ENCODE measurements at regions not wholly inside any gene's neighbourhood (a gene's known extent, or its start where the extent isn't known, plus 50 kb on each side); places are given as distances from the start of the nearest gene placed in this dataset.
"Not testable (repeated sequence)": the region's sequence is repeated elsewhere in the genome, so short reads cannot be mapped to it uniquely, and the experiment has no call there.

- Histone ChIP-seq H3K4me1 (ENCODE audit: insufficient read depth, insufficient read length) (no peaks in the 10 kb centered on the region), H3K27me3 (ENCODE audit: insufficient read depth, insufficient read length) (no peaks in the 10 kb centered on the region)
These were observed 147.6 kb upstream of the BARHL2 start for GRCh38 chr1:90864681-90865080.

GRCh38 chr1:90862782-90863181, 145.7 kb upstream of the BARHL2 start:
- no peak for TF ChIP-seq SUZ12 (IDR thresholded peaks at IDR 0.05; ENCODE audit: extremely low read depth, insufficient read depth, insufficient read length)
- TF ChIP-seq YY1 (IDR thresholded peaks at IDR 0.05; ENCODE audit: insufficient read depth, insufficient read length): no peak
- TF ChIP-seq ZNF274 (IDR thresholded peaks at IDR 0.05; ENCODE audit: low read depth, low read length): no peak
- Histone ChIP-seq H3K9me3 (ENCODE audit: insufficient read depth, low read length) (peaks cover 10% of the 10 kb centered on the region; the same call in 1 of the 2 replicates), H3K4me3 (ENCODE audit: insufficient read length, low read depth) (no peak overlapping the region), H3K36me3 (ENCODE audit: insufficient read depth, insufficient read length, low read length) (no peaks in the 10 kb centered on the region), H3K4me1 (ENCODE audit: insufficient read depth, insufficient read length) (no peaks in the 10 kb centered on the region), H3K27me3 (ENCODE audit: insufficient read depth, insufficient read length) (no peaks in the 10 kb centered on the region), H3K9ac (ENCODE audit: insufficient read length, low read depth) (no peak overlapping the region)
- no peak for DNase-seq (ENCODE audit: low read depth, low spot score)

More at GRCh38 chr1:90864681-90865080, 147.6 kb upstream of the BARHL2 start:
- Histone ChIP-seq H3K9me3 (ENCODE audit: insufficient read depth, low read length) (peaks cover 10% of the 10 kb centered on the region; the same call in 1 of the 2 replicates), H3K9ac (ENCODE audit: insufficient read length, low read depth) (no peak overlapping the region), H3K36me3 (ENCODE audit: insufficient read depth, insufficient read length, low read length) (no peaks in the 10 kb centered on the region), H3K4me3 (ENCODE audit: insufficient read length, low read depth) (no peak overlapping the region)
- no peak for TF ChIP-seq ZNF274 (IDR thresholded peaks at IDR 0.05; ENCODE audit: low read depth, low read length)
- no peak for TF ChIP-seq YY1 (IDR thresholded peaks at IDR 0.05; ENCODE audit: insufficient read depth, insufficient read length)
- TF ChIP-seq SUZ12 (IDR thresholded peaks at IDR 0.05; ENCODE audit: extremely low read depth, insufficient read depth, insufficient read length): no peak
- DNase-seq (ENCODE audit: low read depth, low spot score): no peak

- not testable (repeated sequence) for DNase-seq (ENCODE audit: low read depth, low spot score); H3K27me3 ChIP-seq (ENCODE audit: insufficient read depth, insufficient read length); H3K4me1 ChIP-seq (ENCODE audit: insufficient read depth, insufficient read length); H3K9me3 ChIP-seq (ENCODE audit: insufficient read depth, low read length); H3K4me3 ChIP-seq (ENCODE audit: insufficient read length, low read depth); H3K9ac ChIP-seq (ENCODE audit: insufficient read length, low read depth); H3K36me3 ChIP-seq (ENCODE audit: insufficient read depth, insufficient read length, low read length)
These were observed 144.3 kb upstream of the BARHL2 start for GRCh38 chr1:90861421-90861820.

- no peak for DNase-seq (ENCODE audit: low read depth, low spot score)
- Histone ChIP-seq H3K4me1 (ENCODE audit: insufficient read depth, insufficient read length) (peaks cover 2% of the 10 kb centered on the region), H3K27me3 (ENCODE audit: insufficient read depth, insufficient read length) (peaks cover 16% of the 10 kb centered on the region), H3K9ac (ENCODE audit: insufficient read length, low read depth) (no peak overlapping the region), H3K36me3 (ENCODE audit: insufficient read depth, insufficient read length, low read length) (no peaks in the 10 kb centered on the region), H3K9me3 (ENCODE audit: insufficient read depth, low read length) (peaks cover 5% of the 10 kb centered on the region; the same call in 1 of the 2 replicates), H3K4me3 (ENCODE audit: insufficient read length, low read depth) (no peak overlapping the region)
- TF ChIP-seq SUZ12 (IDR thresholded peaks at IDR 0.05; ENCODE audit: extremely low read depth, insufficient read depth, insufficient read length) (no peak), ZNF274 (IDR thresholded peaks at IDR 0.05; ENCODE audit: low read depth, low read length) (no peak), YY1 (IDR thresholded peaks at IDR 0.05; ENCODE audit: insufficient read depth, insufficient read length) (no peak)
These were observed 139.4 kb upstream of the BARHL2 start for GRCh38 chr1:90856463-90857007.

GRCh38 chr1:90854397-90854924, 137.4 kb upstream of the BARHL2 start:
- H3K27me3 ChIP-seq (ENCODE audit: insufficient read depth, insufficient read length): peaks cover 21% of the 10 kb centered on the region
- no peak overlapping the region for H3K4me3 ChIP-seq (ENCODE audit: insufficient read length, low read depth)
- no peaks in the 10 kb centered on the region for H3K9me3 ChIP-seq (ENCODE audit: insufficient read depth, low read length)
- no peak for TF ChIP-seq ZNF274 (IDR thresholded peaks at IDR 0.05; ENCODE audit: low read depth, low read length)
- no peak for TF ChIP-seq YY1 (IDR thresholded peaks at IDR 0.05; ENCODE audit: insufficient read depth, insufficient read length)
- TF ChIP-seq SUZ12 (IDR thresholded peaks at IDR 0.05; ENCODE audit: extremely low read depth, insufficient read depth, insufficient read length): no peak
- DNase-seq (ENCODE audit: low read depth, low spot score): no peak
- no peaks in the 10 kb centered on the region for H3K36me3 ChIP-seq (ENCODE audit: insufficient read depth, insufficient read length, low read length)
- H3K9ac ChIP-seq (ENCODE audit: insufficient read length, low read depth): no peak overlapping the region
- H3K4me1 ChIP-seq (ENCODE audit: insufficient read depth, insufficient read length): peaks cover 2% of the 10 kb centered on the region

GRCh38 chr1:90851711-90852050, 134.6 kb upstream of the BARHL2 start:
- Histone ChIP-seq H3K36me3 (ENCODE audit: insufficient read depth, insufficient read length, low read length) (peaks cover 2% of the 10 kb centered on the region), H3K27me3 (ENCODE audit: insufficient read depth, insufficient read length) (peaks cover 21% of the 10 kb centered on the region), H3K4me3 (ENCODE audit: insufficient read length, low read depth) (peak overlapping the region; percentile 30), H3K9ac (ENCODE audit: insufficient read length, low read depth) (peak overlapping the region; percentile 33), H3K4me1 (ENCODE audit: insufficient read depth, insufficient read length) (peaks cover 2% of the 10 kb centered on the region), H3K9me3 (ENCODE audit: insufficient read depth, low read length) (no peaks in the 10 kb centered on the region)
- DNase-seq (ENCODE audit: low read depth, low spot score): no peak
- TF ChIP-seq ZNF274 (IDR thresholded peaks at IDR 0.05; ENCODE audit: low read depth, low read length): no peak
- TF ChIP-seq YY1 (IDR thresholded peaks at IDR 0.05; ENCODE audit: insufficient read depth, insufficient read length): no peak
- no peak for TF ChIP-seq SUZ12 (IDR thresholded peaks at IDR 0.05; ENCODE audit: extremely low read depth, insufficient read depth, insufficient read length)

GRCh38 chr1:90850898-90851710, 134.0 kb upstream of the BARHL2 start:
- TF ChIP-seq ZNF274 (IDR thresholded peaks at IDR 0.05; ENCODE audit: low read depth, low read length): no peak
- TF ChIP-seq SUZ12 (IDR thresholded peaks at IDR 0.05; ENCODE audit: extremely low read depth, insufficient read depth, insufficient read length): no peak
- no peak for TF ChIP-seq YY1 (IDR thresholded peaks at IDR 0.05; ENCODE audit: insufficient read depth, insufficient read length)
- Histone ChIP-seq H3K9ac (ENCODE audit: insufficient read length, low read depth) (peak overlapping the region; percentile 88), H3K27me3 (ENCODE audit: insufficient read depth, insufficient read length) (peaks cover 21% of the 10 kb centered on the region), H3K4me1 (ENCODE audit: insufficient read depth, insufficient read length) (no peaks in the 10 kb centered on the region), H3K9me3 (ENCODE audit: insufficient read depth, low read length) (no peaks in the 10 kb centered on the region), H3K4me3 (ENCODE audit: insufficient read length, low read depth) (peak overlapping the region; percentile 88), H3K36me3 (ENCODE audit: insufficient read depth, insufficient read length, low read length) (peaks cover 2% of the 10 kb centered on the region)
- peak; percentile 58 for DNase-seq (ENCODE audit: low read depth, low spot score)
